Choroid plexus epithelial cell (primary cell): ENCODE measurements at regions not wholly inside any gene's neighbourhood (a gene's known extent, or its start where the extent isn't known, plus 50 kb on each side); places are given as distances from the start of the nearest gene placed in this dataset.

Experiments
- DNase-seq: peaks from one replicate; pipeline ENCODE4 v3.0.0-alpha.2; 2010; ENCODE audit warnings: low read depth
- H3K4me3 ChIP-seq: 2 replicates; pipeline ENCODE4 v1.5.1; 2011; ENCODE audit warnings: low read depth, mild to moderate bottlenecking, control low read depth, low read length, moderate library complexity
- CTCF ChIP-seq: conservative IDR thresholded peaks from 2 replicates; pipeline ENCODE4 v1.5.1; 2011; ENCODE audit warnings: low read depth, mild to moderate bottlenecking, control low read depth, inconsistent platforms, low read length, moderate library complexity

DNA sequence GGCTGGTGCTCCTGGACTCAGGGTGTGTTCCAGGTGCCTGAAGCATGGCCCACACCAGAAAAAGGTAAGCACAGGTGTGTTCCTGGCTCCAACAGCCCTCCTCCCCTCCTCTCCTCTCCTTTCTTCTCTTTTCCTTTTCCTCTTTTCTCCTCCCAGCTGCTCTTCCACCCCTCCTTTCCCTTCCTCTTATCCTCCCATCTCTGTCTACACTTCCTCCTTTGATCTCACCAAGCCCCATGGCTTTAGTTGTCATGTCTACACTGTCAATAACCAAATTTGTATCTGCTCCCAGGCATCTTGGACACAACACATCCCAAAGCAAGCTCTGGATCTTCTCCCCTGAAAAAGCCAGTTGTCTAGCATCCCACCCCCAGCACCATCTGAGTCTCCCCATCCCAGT lies 56.7 kb upstream of the LAPTM5 start:
- TF ChIP-seq CTCF, result no peak
- DNase-seq, result no peak
- H3K4me3 ChIP-seq, result no peak overlapping the region

DNA sequence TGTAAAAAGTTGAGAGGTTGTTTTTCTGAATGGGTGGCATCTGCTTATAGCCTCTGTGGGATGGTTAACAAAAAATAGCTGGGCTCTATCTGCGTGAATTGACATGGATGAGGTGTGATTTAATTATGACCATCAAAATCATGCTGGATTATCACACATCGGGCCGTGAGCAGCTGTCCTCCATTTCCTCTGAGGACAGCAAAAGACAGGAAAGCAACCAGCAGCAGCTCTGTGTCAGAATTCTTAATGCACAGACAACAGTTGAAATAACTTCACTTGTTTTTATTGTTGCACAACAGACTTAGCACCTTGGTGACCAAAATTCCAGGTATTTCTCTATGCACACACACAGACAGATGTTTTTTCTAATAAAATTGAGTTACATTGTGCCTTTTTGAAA lies 54.5 kb upstream of the LAPTM5 start:
- no peak for DNase-seq
- H3K4me3 ChIP-seq, result no peak overlapping the region
- TF ChIP-seq CTCF, result no peak

GRCh38 chr1:30811187-30811586 lies 53.6 kb upstream of the LAPTM5 start:
- no peak overlapping the region for H3K4me3 ChIP-seq
- no peak for TF ChIP-seq CTCF
- no peak for DNase-seq

GRCh38 chr1:30810416-30811080 lies 53.0 kb upstream of the LAPTM5 start:
- H3K4me3 ChIP-seq, result no peak overlapping the region
- no peak for TF ChIP-seq CTCF
- DNase-seq, result no peak

DNA sequence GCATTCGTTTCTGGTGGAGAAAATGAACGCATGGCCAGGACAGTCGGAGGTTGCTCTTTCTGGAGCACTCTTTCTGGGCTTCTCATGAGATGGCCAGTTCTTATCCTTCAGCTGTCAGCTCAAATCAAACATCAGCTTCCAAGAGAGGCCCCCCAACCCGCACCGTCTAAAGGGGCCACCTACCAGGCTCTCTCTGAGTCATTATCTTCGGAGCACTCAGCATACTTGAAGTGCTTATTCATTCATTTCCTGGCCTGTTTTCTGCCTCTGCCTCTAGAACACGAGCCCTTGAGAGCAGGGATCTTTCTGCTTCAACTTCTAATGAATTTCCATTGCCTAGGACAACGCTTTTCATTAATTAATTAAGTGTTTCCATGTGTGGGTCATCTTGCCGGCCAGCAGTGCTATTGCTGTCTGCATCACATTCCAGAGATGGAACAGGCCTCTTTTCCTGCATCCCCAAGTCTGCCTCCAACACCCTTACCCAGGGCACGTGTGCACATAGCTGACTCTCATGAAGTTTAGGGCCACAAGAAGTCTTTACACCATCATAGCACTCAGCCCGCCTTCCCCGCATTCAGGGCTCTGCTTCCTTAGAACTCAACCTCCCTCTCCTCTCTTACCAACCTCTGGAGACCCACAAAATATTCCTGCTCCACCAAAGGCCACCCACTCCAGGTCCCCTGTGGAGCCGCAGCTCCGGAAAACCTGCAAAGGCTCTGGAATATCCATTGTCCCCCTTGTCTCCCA lies 52.1 kb upstream of the LAPTM5 start:
- no peak overlapping the region for H3K4me3 ChIP-seq
- no peak for TF ChIP-seq CTCF
- DNase-seq, result peak; percentile 93

GRCh38 chr1:30808067-30808662 lies 50.6 kb upstream of the LAPTM5 start:
- peak; percentile 4 for TF ChIP-seq CTCF
- H3K4me3 ChIP-seq, result no peak overlapping the region
- no peak for DNase-seq
